Panc1 (cell line): ENCODE measurements at regions not wholly inside any gene's neighbourhood (a gene's known extent, or its start where the extent isn't known, plus 50 kb on each side); places are given as distances from the start of the nearest gene placed in this dataset.

Source experiments
- CTCF ChIP-seq: fragments of 450-650 bp; IDR thresholded peaks from 2 replicates; pipeline ENCODE4 v1.5.1; 2017; ENCODE audit warnings: mild to moderate bottlenecking
- POLR2AphosphoS5 ChIP-seq: IDR thresholded peaks from 2 replicates; pipeline ENCODE4 v1.6.1; 2012; ENCODE audit warnings: mild to moderate bottlenecking, low read depth, low read length, moderate library complexity

- TF ChIP-seq CTCF = no peak
- no peak for TF ChIP-seq POLR2AphosphoS5
Measured at GRCh38 chr22:22833059-22833458, 54.6 kb upstream of the IGLL5 start.
